ENCODE measurements at regions not wholly inside any gene's neighbourhood (a gene's known extent, or its start where the extent isn't known, plus 50 kb on each side); places are given as distances from the start of the nearest gene placed in this dataset.

GRCh38 chr2:241988146-241988545, 118.6 kb downstream of the RTP5 start:
- TF ChIP-seq CTCF (IDR thresholded peaks at IDR 0.05; ENCODE audit: poor library complexity) (no peak), EZH2phosphoT487 (IDR thresholded peaks at IDR 0.05; ENCODE audit: low read depth, severe bottlenecking, unreplicated experiment) (no peak)
